ENCODE measurements at regions not wholly inside any gene's neighbourhood (a gene's known extent, or its start where the extent isn't known, plus 50 kb on each side); places are given as distances from the start of the nearest gene placed in this dataset.

DNA sequence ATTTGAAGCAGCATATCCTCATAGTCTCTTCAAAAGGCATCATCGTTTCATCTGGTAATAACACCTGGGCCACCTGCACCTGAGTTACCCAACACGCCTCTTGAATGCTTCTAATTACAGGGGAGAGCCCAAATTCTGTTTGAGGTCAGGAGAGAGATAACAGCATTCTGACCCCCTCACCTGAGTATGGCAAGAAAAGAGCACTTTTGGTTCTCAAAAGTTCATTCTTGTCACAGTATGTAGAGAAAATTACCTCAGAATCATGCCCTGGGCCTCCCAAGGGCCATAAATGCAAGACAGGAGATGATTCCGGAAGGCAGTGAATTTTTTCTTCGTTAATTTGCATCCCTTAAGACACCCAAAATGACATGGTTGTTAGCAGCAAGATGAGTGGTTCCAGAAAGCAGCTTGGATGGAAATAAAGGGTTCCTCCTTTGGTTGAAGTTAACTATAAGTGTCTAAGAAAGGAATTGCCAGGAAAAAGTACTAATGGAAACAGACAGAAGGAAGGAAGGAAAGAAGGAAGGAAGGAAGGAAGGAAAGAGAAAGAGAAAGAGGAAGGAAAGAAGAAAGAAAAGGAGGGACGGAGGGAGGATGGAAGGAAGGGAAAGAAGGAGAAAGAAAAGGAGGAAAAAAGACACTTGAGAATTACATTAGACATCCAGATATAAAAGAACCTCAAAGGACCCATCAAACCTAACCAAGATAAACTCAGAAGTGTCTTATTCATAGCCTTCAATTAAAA lies 228.4 kb upstream of the RHOBTB1 start:
- TF ChIP-seq, protein P1, sequence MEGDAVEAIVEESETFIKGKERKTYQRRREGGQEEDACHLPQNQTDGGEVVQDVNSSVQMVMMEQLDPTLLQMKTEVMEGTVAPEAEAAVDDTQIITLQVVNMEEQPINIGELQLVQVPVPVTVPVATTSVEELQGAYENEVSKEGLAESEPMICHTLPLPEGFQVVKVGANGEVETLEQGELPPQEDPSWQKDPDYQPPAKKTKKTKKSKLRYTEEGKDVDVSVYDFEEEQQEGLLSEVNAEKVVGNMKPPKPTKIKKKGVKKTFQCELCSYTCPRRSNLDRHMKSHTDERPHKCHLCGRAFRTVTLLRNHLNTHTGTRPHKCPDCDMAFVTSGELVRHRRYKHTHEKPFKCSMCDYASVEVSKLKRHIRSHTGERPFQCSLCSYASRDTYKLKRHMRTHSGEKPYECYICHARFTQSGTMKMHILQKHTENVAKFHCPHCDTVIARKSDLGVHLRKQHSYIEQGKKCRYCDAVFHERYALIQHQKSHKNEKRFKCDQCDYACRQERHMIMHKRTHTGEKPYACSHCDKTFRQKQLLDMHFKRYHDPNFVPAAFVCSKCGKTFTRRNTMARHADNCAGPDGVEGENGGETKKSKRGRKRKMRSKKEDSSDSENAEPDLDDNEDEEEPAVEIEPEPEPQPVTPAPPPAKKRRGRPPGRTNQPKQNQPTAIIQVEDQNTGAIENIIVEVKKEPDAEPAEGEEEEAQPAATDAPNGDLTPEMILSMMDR (IDR thresholded peaks at IDR 0.05): no peak
- TF ChIP-seq POLR2A (IDR thresholded peaks at IDR 0.05): no peak

DNA sequence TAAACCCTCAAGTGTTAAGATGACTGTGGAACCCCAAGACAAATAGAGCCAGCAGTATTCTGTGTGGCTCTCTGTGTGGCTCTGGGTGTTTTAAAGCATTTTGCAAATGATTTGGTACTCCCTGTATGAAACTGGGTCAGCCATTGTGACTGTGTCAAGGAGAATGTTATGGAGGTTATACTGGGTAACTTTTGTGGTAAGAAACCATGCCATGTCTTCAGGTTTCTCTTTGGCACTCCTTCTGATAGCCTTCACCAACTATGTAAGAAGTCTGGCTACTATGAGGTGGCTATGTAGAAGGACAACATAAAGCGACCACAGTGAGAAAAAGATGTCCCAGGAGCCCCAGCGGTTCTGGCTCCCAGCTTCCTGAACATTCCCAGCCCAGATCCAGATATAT lies 226.6 kb upstream of the RHOBTB1 start:
- intact Hi-C loops (cut with DNase I; ENCODE audit: low total_unique reads): no loop called here
- no peaks in the 10 kb centered on the region for H3K27me3 ChIP-seq

More for the DNA sequence above, 228.4 kb upstream of the RHOBTB1 start:
- Histone ChIP-seq H3K4me3 (no peak overlapping the region), H3K4me1 (no peaks in the 10 kb centered on the region), H3K27ac (no peak overlapping the region), H3K27me3 (no peaks in the 10 kb centered on the region), H3K36me3 (no peaks in the 10 kb centered on the region), H3K9me3 (no peaks in the 10 kb centered on the region)
- no peak for DNase-seq
- intact Hi-C loops (cut with DNase I; ENCODE audit: low total_unique reads): no loop called here

DNA sequence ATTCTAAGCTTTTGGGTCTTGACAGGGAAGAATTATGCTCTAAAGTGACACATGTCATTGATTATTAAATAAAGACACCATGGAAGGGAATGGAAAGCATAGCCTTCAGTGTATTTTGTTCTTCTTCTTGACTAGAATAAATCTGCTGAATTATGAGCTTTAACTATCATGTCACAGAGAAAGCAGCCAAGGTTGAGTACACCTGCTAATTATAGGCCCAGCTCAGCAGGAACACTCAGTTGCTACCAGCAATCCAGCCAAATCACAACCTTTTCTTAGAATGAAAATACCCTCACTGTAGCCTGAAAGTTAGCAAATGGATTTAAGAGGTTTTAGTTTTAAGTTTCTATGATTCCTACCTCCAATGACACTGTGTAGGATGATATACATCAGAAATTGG lies 225.3 kb upstream of the RHOBTB1 start:
- no peak for DNase-seq
- TF ChIP-seq, protein P1 (IDR thresholded peaks at IDR 0.05): no peak
- TF ChIP-seq POLR2A (IDR thresholded peaks at IDR 0.05): no peak
- Histone ChIP-seq H3K4me1 (no peaks in the 10 kb centered on the region), H3K27ac (no peak overlapping the region), H3K4me3 (no peak overlapping the region), H3K36me3 (no peaks in the 10 kb centered on the region), H3K27me3 (no peaks in the 10 kb centered on the region), H3K9me3 (no peaks in the 10 kb centered on the region)
- intact Hi-C loops (cut with DNase I; ENCODE audit: low total_unique reads): no loop called here

More for the DNA sequence above, 226.6 kb upstream of the RHOBTB1 start:
- Histone ChIP-seq H3K4me1 (no peaks in the 10 kb centered on the region), H3K27ac (no peak overlapping the region), H3K4me3 (no peak overlapping the region), H3K36me3 (no peaks in the 10 kb centered on the region), H3K9me3 (no peaks in the 10 kb centered on the region)
- no peak for TF ChIP-seq POLR2A (IDR thresholded peaks at IDR 0.05)
- TF ChIP-seq, protein P1 (IDR thresholded peaks at IDR 0.05): no peak
- DNase-seq: no peak

DNA sequence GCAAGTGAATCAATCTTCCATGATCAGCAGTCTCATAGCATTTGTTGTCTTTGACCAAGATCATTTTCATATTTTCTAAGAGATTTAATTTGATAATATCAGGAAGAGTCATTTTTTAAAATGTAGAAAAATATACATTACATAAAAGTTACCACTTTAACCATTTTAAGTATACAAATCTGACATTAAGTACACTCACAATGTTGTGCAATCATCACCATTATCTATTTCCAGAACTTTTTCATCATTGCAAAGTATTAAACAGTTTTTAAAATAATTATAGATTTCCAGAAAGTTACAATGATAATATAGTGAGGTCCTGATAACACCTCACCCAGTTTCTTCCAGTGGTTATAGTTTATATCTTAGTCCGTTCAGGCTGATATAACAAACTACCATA lies 222.5 kb upstream of the RHOBTB1 start:
- intact Hi-C loops (cut with DNase I; ENCODE audit: low total_unique reads): no loop called here
- no peak for TF ChIP-seq POLR2A (IDR thresholded peaks at IDR 0.05)
- TF ChIP-seq, protein P1 (IDR thresholded peaks at IDR 0.05): no peak
- H3K4me3 ChIP-seq: no peak overlapping the region
- no peaks in the 10 kb centered on the region for H3K4me1 ChIP-seq
- H3K27me3 ChIP-seq: no peaks in the 10 kb centered on the region
- no peaks in the 10 kb centered on the region for H3K36me3 ChIP-seq
- H3K27ac ChIP-seq: peak overlapping the region in 1 of 2 donors; percentile 56
- no peak for DNase-seq
- H3K9me3 ChIP-seq: no peaks in the 10 kb centered on the region

DNA sequence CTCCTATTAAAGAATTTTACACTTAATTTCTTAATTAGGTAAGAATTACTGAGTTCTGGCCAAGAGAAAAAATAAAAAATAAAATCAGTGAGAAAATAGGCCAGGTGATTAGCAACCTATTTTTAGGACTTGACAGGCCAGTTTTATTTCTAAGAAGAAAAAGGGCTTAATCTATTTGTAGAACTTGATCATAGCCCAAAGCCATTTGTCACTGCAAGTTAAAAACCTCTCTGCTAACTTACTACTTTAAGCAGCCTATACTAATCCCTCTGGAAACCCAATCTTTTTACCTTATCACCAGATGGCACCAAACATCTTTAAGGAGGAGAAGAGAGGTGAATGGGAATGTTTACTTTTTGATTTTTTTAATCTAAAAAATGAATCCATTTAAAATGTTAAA lies 222.1 kb upstream of the RHOBTB1 start:
- H3K27ac ChIP-seq: peak overlapping the region in 1 of 2 donors; percentile 56
- intact Hi-C loops (cut with DNase I; ENCODE audit: low total_unique reads): no loop called here
- no peaks in the 10 kb centered on the region for H3K27me3 ChIP-seq

More for the DNA sequence above, 222.1 kb upstream of the RHOBTB1 start:
- H3K4me1 ChIP-seq: no peaks in the 10 kb centered on the region
- no peak for TF ChIP-seq POLR2A (IDR thresholded peaks at IDR 0.05)
- TF ChIP-seq, protein P1 (IDR thresholded peaks at IDR 0.05): no peak
- no peak overlapping the region for H3K4me3 ChIP-seq
- no peaks in the 10 kb centered on the region for H3K9me3 ChIP-seq
- H3K36me3 ChIP-seq: no peaks in the 10 kb centered on the region
- DNase-seq: no peak

Measured in uterus (tissue), 3 donors.